Neural progenitor cell (in vitro differentiated cells): ENCODE measurements at regions not wholly inside any gene's neighbourhood (a gene's known extent, or its start where the extent isn't known, plus 50 kb on each side); places are given as distances from the start of the nearest gene placed in this dataset.

Source experiments
- DNase-seq: peaks from one replicate; pipeline ENCODE4 v3.0.0-alpha.2; 2016; ENCODE audit warnings: low spot score
- H2AFZ ChIP-seq: fragments of 200-600 bp; sonication (generic); replicated peaks from 2 replicates; pipeline ENCODE4 v1.6.1; 2016; ENCODE audit warnings: antibody characterized with exemption
- H3F3A ChIP-seq: fragments of 200-600 bp; sonication (generic); 2 replicates; pipeline ENCODE4 v1.6.1; 2016; ENCODE audit warnings: antibody characterized with exemption, low read depth
- H3K27ac ChIP-seq: fragments of 200-600 bp; sonication (generic); 2 replicates; pipeline ENCODE4 v1.5.1; 2016; ENCODE audit warnings: mild to moderate bottlenecking
- H3K27me3 ChIP-seq: fragments of 200-600 bp; sonication (generic); 2 replicates; pipeline ENCODE4 v1.6.1; 2016; ENCODE audit warnings: mild to moderate bottlenecking, moderate library complexity
- H3K36me3 ChIP-seq: fragments of 200-600 bp; sonication (generic); 2 replicates; pipeline ENCODE4 v1.5.1; 2016
- H3K4me1 ChIP-seq: fragments of 200-600 bp; sonication (generic); 2 replicates; pipeline ENCODE4 v1.6.1; 2016; ENCODE audit warnings: mixed run types
- H3K4me2 ChIP-seq: fragments of 200-600 bp; sonication (generic); 2 replicates; pipeline ENCODE4 v1.6.1; 2016
- H3K4me3 ChIP-seq: fragments of 200-600 bp; sonication (generic); 2 replicates; pipeline ENCODE4 v1.5.1; 2016
- H3K79me2 ChIP-seq: fragments of 200-600 bp; sonication (generic); 2 replicates; pipeline ENCODE4 v1.6.1; 2016; ENCODE audit warnings: low read depth
- H3K9ac ChIP-seq: fragments of 200-600 bp; sonication (generic); 2 replicates; pipeline ENCODE4 v1.6.1; 2016
- H3K9me3 ChIP-seq: fragments of 200-600 bp; sonication (generic); 2 replicates; pipeline ENCODE4 v1.5.1; 2016; ENCODE audit warnings: low read depth
- H4K20me1 ChIP-seq: fragments of 200-600 bp; sonication (generic); 2 replicates; pipeline ENCODE4 v1.6.1; 2016; ENCODE audit warnings: low read depth
- H3K27ac Mint-ChIP-seq: 3 replicates; pipeline ENCODE4 v1.8.0; 2021; ENCODE audit warnings: mixed read lengths
- H3K27me3 Mint-ChIP-seq: 2 replicates; pipeline ENCODE4 v1.8.0; 2022; ENCODE audit warnings: low read depth, mild to moderate bottlenecking, inconsistent platforms, moderate library complexity, mixed read lengths; ENCODE audit not compliant: insufficient read depth
- H3K36me3 Mint-ChIP-seq: 3 replicates; pipeline ENCODE4 v1.8.0; 2021; ENCODE audit warnings: mixed read lengths
- H3K4me1 Mint-ChIP-seq: 3 replicates; pipeline ENCODE4 v1.8.0; 2021; ENCODE audit warnings: mixed read lengths
- H3K4me3 Mint-ChIP-seq: 3 replicates; pipeline ENCODE4 v1.8.0; 2021; ENCODE audit warnings: mild to moderate bottlenecking, moderate library complexity, mixed read lengths
- H3K9me3 Mint-ChIP-seq: 3 replicates; pipeline ENCODE4 v1.8.0; 2020; ENCODE audit warnings: mixed read lengths
- EZH2 ChIP-seq: fragments of 200-600 bp; sonication (generic); IDR thresholded peaks from 2 replicates; pipeline ENCODE4 v1.6.1; 2017; ENCODE audit warnings: antibody characterized with exemption, mild to moderate bottlenecking, moderate library complexity
- EZH2phosphoT487 ChIP-seq: fragments of 200-600 bp; sonication (generic); IDR thresholded peaks from 2 replicates; pipeline ENCODE4 v1.6.1; 2017; ENCODE audit warnings: antibody characterized with exemption
- TF ChIP-seq, protein P1 (sequence below): fragments of 200-600 bp; sonication (generic); IDR thresholded peaks from 2 replicates; pipeline ENCODE4 v1.5.1; 2017; ENCODE audit warnings: antibody characterized with exemption, mild to moderate bottlenecking

DNA sequence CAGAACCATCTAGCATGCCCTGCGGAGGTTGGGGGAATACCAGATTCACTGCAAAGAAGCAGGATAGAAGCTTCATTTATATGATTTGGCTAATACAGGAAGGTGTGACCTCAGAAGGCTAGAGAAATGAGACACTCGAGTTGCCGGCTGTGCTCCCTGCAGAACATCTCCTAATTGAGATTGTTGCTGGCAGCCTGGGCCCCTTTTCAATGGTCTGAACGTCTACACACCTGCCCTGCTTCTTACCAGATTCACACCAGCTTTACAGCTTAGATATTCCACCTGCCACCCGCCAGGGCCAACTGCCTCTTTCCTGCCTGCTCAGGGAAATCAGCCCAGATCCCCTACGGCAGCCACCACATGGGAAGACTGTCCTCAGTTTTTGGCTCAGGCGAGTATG is 475.3 kb upstream of the AUTS2 start:
- Mint-ChIP-seq H3K4me3 (no peak overlapping the region), H3K36me3 (no peaks in the 10 kb centered on the region), H3K27ac (no peak overlapping the region), H3K9me3 (peaks cover 8% of the 10 kb centered on the region), H3K27me3 (no peaks in the 10 kb centered on the region), H3K4me1 (no peaks in the 10 kb centered on the region)
- Histone ChIP-seq H3K9me3 (no peaks in the 10 kb centered on the region), H3K4me2 (no peak overlapping the region), H3K27me3 (no peaks in the 10 kb centered on the region), H3K4me3 (no peak overlapping the region), H3F3A (no peaks in the 10 kb centered on the region), H3K79me2 (no peaks in the 10 kb centered on the region), H3K4me1 (no peaks in the 10 kb centered on the region), H3K9ac (no peak overlapping the region), H3K27ac (no peak overlapping the region), H3K36me3 (no peaks in the 10 kb centered on the region), H4K20me1 (no peaks in the 10 kb centered on the region), H2AFZ (no peak overlapping the region)
- no peak for DNase-seq
- no peak for TF ChIP-seq EZH2phosphoT487
- TF ChIP-seq, protein P1, sequence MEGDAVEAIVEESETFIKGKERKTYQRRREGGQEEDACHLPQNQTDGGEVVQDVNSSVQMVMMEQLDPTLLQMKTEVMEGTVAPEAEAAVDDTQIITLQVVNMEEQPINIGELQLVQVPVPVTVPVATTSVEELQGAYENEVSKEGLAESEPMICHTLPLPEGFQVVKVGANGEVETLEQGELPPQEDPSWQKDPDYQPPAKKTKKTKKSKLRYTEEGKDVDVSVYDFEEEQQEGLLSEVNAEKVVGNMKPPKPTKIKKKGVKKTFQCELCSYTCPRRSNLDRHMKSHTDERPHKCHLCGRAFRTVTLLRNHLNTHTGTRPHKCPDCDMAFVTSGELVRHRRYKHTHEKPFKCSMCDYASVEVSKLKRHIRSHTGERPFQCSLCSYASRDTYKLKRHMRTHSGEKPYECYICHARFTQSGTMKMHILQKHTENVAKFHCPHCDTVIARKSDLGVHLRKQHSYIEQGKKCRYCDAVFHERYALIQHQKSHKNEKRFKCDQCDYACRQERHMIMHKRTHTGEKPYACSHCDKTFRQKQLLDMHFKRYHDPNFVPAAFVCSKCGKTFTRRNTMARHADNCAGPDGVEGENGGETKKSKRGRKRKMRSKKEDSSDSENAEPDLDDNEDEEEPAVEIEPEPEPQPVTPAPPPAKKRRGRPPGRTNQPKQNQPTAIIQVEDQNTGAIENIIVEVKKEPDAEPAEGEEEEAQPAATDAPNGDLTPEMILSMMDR: no peak
- TF ChIP-seq EZH2: no peak

DNA sequence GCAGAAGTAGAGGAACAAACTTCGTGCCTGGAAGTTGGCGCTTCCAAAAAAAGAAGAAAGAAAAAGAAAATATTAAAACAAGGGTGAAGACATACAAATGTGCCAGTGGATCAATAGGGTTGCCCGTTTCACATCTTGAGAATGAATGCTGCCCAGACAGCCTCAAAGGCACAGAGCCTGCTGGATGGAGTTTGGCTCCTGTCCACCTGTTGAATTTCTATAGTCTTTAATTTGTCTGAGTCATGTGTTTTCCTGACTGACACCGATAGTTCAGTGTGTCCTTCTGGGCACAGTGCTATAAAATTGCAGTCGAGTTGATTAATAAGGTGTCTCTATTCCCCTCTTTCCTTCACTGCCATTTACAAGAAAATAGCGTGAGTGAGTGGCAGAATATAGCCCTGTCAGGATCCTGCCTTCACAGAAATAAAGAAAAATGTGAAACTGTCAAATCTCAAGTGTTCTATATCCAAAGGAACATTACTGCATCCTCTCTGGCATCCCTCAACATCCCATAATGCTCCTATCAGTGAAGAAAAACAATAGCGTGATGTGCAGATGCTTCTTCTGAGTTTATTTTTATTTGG is 471.3 kb upstream of the AUTS2 start:
- Histone ChIP-seq H3F3A (peaks cover 4% of the 10 kb centered on the region), H3K9ac (no peak overlapping the region), H3K4me2 (no peak overlapping the region), H3K79me2 (no peaks in the 10 kb centered on the region), H4K20me1 (no peaks in the 10 kb centered on the region), H3K36me3 (no peaks in the 10 kb centered on the region), H3K9me3 (no peaks in the 10 kb centered on the region), H3K27ac (no peak overlapping the region), H3K4me3 (no peak overlapping the region), H3K4me1 (peaks cover 12% of the 10 kb centered on the region), H2AFZ (no peak overlapping the region), H3K27me3 (no peaks in the 10 kb centered on the region)
- Mint-ChIP-seq H3K9me3 (peaks cover 10% of the 10 kb centered on the region), H3K27ac (no peak overlapping the region), H3K27me3 (no peaks in the 10 kb centered on the region), H3K4me1 (peaks cover 26% of the 10 kb centered on the region), H3K4me3 (no peak overlapping the region), H3K36me3 (peaks cover 2% of the 10 kb centered on the region)
- TF ChIP-seq, protein P1: no peak
- TF ChIP-seq EZH2phosphoT487 (no peak), EZH2 (no peak)
- no peak for DNase-seq

DNA sequence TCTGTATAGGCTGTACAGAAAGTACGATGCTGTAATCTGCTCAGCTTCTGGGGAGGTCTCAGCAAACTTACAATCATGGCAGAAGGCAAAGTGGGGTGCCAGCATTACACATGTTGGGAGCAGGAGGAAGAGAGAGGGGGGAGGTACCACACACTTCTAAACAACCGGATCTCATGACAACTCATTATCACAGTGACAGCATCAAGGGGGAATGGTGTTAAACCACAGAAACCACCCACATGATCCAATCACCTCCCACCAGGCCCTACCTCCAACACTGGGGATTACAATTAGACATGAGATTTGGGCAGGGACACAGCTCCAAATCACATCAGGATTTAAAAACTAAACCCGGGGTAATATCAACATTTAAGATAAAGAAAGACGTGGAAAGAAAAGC is 468.8 kb upstream of the AUTS2 start:
- H3K9me3 Mint-ChIP-seq: peaks cover 10% of the 10 kb centered on the region
- H3K4me3 ChIP-seq: no peak overlapping the region
- no peak overlapping the region for H2AFZ ChIP-seq

More for the DNA sequence above, 468.8 kb upstream of the AUTS2 start:
- Histone ChIP-seq H3F3A (peaks cover 4% of the 10 kb centered on the region), H3K79me2 (no peaks in the 10 kb centered on the region), H3K9me3 (no peaks in the 10 kb centered on the region), H3K36me3 (no peaks in the 10 kb centered on the region), H3K4me1 (peaks cover 12% of the 10 kb centered on the region), H3K27me3 (no peaks in the 10 kb centered on the region), H4K20me1 (no peaks in the 10 kb centered on the region), H3K4me2 (peak overlapping the region; percentile 3), H3K27ac (no peak overlapping the region), H3K9ac (no peak overlapping the region)
- Mint-ChIP-seq H3K27me3 (peaks cover 2% of the 10 kb centered on the region), H3K36me3 (peaks cover 4% of the 10 kb centered on the region), H3K4me3 (peak overlapping the region; percentile 1), H3K4me1 (peaks cover 29% of the 10 kb centered on the region), H3K27ac (peak overlapping the region; percentile 61)
- DNase-seq: no peak
- TF ChIP-seq, protein P1: no peak
- TF ChIP-seq EZH2 (no peak), EZH2phosphoT487 (no peak)
